ENCODE measurements at regions not wholly inside any gene's neighbourhood (a gene's known extent, or its start where the extent isn't known, plus 50 kb on each side); places are given as distances from the start of the nearest gene placed in this dataset.
"Not testable (repeated sequence)": the region's sequence is repeated elsewhere in the genome, so short reads cannot be mapped to it uniquely, and the experiment has no call there.

DNA sequence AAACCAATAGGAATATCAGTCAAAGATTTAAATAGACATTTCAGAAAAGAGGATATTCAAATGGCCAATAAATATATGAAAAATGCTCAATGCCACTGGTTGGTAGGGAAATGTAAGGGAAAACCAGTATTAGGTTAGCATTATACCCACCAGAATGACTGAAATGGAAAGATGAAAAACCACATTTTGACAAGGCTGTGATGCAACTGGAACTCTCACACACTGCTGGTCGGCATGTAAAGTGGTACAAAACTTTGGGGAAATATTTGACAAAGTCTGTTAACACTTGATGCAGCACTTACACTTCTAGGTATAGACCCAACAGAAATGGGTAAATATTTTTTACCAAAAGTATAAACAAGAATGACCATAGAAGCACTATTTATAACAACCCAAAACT is 163.2 kb upstream of the C14orf180 start:
- H3K4me3 ChIP-seq (ENCODE audit: low read depth in 1 of 2, low read length in 2 of 2), result no peak overlapping the region
- no peaks in the 10 kb centered on the region for H3K9me3 ChIP-seq (ENCODE audit: control insufficient read depth in 1 of 2, low read length in 2 of 2)
- no peaks in the 10 kb centered on the region for H3K36me3 ChIP-seq (ENCODE audit: control insufficient read depth in 1 of 2, insufficient read depth in 2 of 2, low read length in 2 of 2)
- no peaks in the 10 kb centered on the region for H3K27me3 ChIP-seq (ENCODE audit: control insufficient read depth in 1 of 2, insufficient read depth in 2 of 2, low read length in 2 of 2)
- no peak overlapping the region for H3K9ac ChIP-seq (ENCODE audit: low read depth in 1 of 2, low read length in 2 of 2)
- no peaks in the 10 kb centered on the region for H3K4me1 ChIP-seq (ENCODE audit: control insufficient read depth in 1 of 2, insufficient read depth in 2 of 2, low read length in 2 of 2)
- no peak overlapping the region for H3K27ac ChIP-seq (ENCODE audit: low read depth, low read length)

DNA sequence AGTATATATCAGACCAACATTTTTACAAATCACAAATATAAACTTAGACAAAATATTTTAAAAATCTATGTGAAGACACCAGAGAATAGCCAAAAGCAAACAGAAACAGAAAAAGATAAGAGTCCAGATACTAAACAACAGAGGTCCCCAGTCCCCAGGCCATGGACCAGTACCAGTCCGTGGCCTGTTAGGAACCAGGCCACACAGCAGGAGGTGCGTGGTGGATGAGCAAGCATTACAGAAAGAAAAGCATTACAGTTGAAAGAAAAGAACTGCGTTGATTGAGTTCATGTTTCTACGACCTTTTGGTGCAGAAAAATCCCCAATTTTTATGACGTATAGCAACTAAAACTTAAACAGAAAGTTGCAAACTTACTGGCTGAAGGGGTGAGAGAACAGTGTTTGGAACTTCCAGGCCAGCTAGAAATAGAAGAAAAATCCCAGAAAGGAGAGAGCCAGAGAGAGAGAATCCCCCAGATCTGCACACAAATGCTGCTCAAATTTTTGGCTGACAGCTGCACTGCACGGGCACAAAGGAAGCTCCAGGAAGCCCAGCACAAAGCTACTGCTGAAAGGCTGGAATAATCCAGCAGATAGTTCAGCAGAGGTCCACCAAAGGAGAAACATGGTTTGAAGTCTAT is 159.6 kb upstream of the C14orf180 start:
- no peaks in the 10 kb centered on the region for H3K4me1 ChIP-seq (ENCODE audit: control insufficient read depth in 1 of 2, insufficient read depth in 2 of 2, low read length in 2 of 2)
- no peak overlapping the region for H3K9ac ChIP-seq (ENCODE audit: low read depth in 1 of 2, low read length in 2 of 2)
- no peak overlapping the region for H3K27ac ChIP-seq (ENCODE audit: low read depth, low read length)
- no peaks in the 10 kb centered on the region for H3K9me3 ChIP-seq (ENCODE audit: control insufficient read depth in 1 of 2, low read length in 2 of 2)
- H3K36me3 ChIP-seq (ENCODE audit: control insufficient read depth in 1 of 2, insufficient read depth in 2 of 2, low read length in 2 of 2), result no peaks in the 10 kb centered on the region
- H3K4me3 ChIP-seq (ENCODE audit: low read depth in 1 of 2, low read length in 2 of 2), result no peak overlapping the region
- H3K27me3 ChIP-seq (ENCODE audit: control insufficient read depth in 1 of 2, insufficient read depth in 2 of 2, low read length in 2 of 2), result no peaks in the 10 kb centered on the region

DNA sequence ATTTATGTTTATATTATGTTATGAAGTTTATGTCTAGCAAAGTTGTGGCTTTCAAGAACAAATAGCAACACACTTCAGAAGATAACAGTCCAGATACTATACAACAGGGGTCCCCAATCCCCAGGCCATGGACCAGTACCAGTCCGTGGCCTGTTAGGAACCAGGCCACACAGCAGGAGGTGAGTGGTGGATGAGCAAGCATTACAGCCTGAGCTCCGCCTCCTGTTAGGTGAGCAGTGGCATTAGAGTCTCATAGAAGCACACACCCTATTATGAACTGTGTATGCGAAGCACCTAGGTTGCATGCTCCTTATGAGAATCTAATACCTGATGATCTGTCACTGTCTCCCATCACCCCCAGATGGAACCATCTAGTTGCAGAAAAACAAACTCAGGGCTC is 159.0 kb upstream of the C14orf180 start:
- H3K4me3 ChIP-seq (ENCODE audit: low read depth in 1 of 2, low read length in 2 of 2); H3K27me3 ChIP-seq (ENCODE audit: control insufficient read depth in 1 of 2, insufficient read depth in 2 of 2, low read length in 2 of 2); H3K9ac ChIP-seq (ENCODE audit: low read depth in 1 of 2, low read length in 2 of 2); H3K4me1 ChIP-seq (ENCODE audit: control insufficient read depth in 1 of 2, insufficient read depth in 2 of 2, low read length in 2 of 2); H3K27ac ChIP-seq (ENCODE audit: low read depth, low read length); H3K36me3 ChIP-seq (ENCODE audit: control insufficient read depth in 1 of 2, insufficient read depth in 2 of 2, low read length in 2 of 2); H3K9me3 ChIP-seq (ENCODE audit: control insufficient read depth in 1 of 2, low read length in 2 of 2): not testable (repeated sequence)

DNA sequence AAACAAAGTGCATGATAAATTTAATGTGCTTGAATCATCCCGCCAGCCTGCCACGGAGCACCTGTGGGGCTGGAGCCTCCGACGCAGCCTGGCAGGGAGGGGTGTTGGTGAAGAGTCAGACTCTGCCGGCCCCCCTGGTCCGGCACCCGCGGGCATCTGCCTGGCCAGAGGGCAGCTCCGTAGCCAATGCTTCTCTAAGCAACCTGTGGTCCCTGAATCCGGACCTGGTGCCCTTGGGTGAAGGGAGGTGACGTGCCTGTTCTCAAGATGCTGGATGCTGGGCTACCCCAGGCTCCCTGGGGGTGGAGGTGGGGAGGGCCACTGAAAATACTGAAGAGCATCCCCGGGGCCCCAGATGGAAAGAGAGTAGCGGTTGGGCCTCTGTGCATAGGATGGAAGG is 158.6 kb upstream of the C14orf180 start:
- H3K9ac ChIP-seq (ENCODE audit: low read depth in 1 of 2, low read length in 2 of 2), result no peak overlapping the region
- H3K9me3 ChIP-seq (ENCODE audit: control insufficient read depth in 1 of 2, low read length in 2 of 2), result no peaks in the 10 kb centered on the region
- H3K4me3 ChIP-seq (ENCODE audit: low read depth in 1 of 2, low read length in 2 of 2), result no peak overlapping the region
- H3K27ac ChIP-seq (ENCODE audit: low read depth, low read length), result no peak overlapping the region
- H3K4me1 ChIP-seq (ENCODE audit: control insufficient read depth in 1 of 2, insufficient read depth in 2 of 2, low read length in 2 of 2), result no peaks in the 10 kb centered on the region
- no peaks in the 10 kb centered on the region for H3K36me3 ChIP-seq (ENCODE audit: control insufficient read depth in 1 of 2, insufficient read depth in 2 of 2, low read length in 2 of 2)
- H3K27me3 ChIP-seq (ENCODE audit: control insufficient read depth in 1 of 2, insufficient read depth in 2 of 2, low read length in 2 of 2), result no peaks in the 10 kb centered on the region

DNA sequence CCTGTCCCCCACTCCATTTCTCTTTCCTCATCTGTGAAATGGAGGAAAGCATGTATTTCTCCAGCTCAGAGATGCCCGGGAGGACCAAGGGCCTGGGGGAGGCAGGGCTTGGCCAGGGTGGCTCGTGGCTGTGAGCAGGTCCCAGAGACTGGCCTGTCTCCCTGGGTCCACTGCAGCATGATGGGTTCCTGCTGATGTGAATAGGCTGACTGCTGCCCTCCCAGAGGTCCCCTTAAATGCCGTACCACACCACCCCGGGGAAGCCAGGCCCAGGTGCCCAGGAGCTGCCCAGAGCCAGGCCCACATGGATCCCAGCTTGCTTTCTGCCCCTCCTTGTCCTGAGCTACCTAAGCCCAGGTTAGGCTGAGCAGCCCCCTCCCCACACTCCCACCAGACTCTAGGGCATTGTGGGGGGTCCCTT is 158.2 kb upstream of the C14orf180 start:
- Histone ChIP-seq H3K27ac (ENCODE audit: low read depth, low read length) (no peak overlapping the region), H3K27me3 (ENCODE audit: control insufficient read depth in 1 of 2, insufficient read depth in 2 of 2, low read length in 2 of 2) (no peaks in the 10 kb centered on the region), H3K9me3 (ENCODE audit: control insufficient read depth in 1 of 2, low read length in 2 of 2) (no peaks in the 10 kb centered on the region), H3K4me3 (ENCODE audit: low read depth in 1 of 2, low read length in 2 of 2) (no peak overlapping the region), H3K4me1 (ENCODE audit: control insufficient read depth in 1 of 2, insufficient read depth in 2 of 2, low read length in 2 of 2) (no peaks in the 10 kb centered on the region), H3K9ac (ENCODE audit: low read depth in 1 of 2, low read length in 2 of 2) (no peak overlapping the region), H3K36me3 (ENCODE audit: control insufficient read depth in 1 of 2, insufficient read depth in 2 of 2, low read length in 2 of 2) (no peaks in the 10 kb centered on the region)

DNA sequence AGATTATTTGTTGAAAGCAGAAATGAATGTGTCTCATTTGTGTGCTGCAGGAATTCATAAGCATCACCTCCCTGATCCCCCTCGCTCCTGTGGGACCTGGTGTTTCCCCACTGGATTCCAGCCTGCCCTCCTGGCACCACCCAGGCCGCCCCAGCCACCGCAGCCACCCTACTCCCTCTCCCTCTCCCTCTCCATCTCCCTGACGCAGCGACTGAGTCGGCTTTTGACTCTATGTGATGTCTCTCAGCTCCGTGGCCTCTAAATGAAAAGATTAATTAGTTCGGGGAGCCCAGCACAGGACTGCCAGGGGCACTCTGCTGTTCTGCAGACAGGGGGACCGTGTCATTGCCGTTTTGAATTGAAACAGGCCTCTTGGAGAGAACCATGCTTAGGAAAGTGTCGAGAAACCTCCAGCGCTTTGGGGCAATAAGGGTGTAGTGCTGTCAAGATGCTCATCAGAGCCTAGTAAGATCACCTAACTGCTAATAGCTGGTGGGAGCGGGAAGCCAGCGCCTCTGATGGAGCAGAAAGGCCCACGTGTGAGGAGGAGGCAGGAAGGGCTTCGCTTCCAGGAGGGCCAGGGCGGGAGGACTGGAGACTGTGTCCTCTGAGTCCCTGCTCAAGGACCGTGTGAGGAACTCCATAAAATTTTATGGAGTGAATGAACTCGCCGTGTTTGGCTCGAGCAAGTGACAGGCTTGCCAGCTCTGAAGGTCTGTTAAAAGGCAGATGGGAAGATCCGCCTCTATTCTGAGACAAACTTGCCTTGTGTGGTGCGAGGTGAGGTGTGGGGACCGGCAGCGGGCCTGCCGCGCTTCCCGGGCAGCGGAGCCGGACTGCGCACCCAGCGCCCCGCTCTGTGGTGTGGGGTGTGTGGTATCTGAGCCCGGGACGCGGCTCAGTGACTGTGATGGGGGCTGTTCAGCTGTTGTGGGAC is 157.4 kb upstream of the C14orf180 start:
- no peak overlapping the region for H3K4me3 ChIP-seq (ENCODE audit: low read depth in 1 of 2, low read length in 2 of 2)
- H3K36me3 ChIP-seq (ENCODE audit: control insufficient read depth in 1 of 2, insufficient read depth in 2 of 2, low read length in 2 of 2), result no peaks in the 10 kb centered on the region
- no peaks in the 10 kb centered on the region for H3K4me1 ChIP-seq (ENCODE audit: control insufficient read depth in 1 of 2, insufficient read depth in 2 of 2, low read length in 2 of 2)

DNA sequence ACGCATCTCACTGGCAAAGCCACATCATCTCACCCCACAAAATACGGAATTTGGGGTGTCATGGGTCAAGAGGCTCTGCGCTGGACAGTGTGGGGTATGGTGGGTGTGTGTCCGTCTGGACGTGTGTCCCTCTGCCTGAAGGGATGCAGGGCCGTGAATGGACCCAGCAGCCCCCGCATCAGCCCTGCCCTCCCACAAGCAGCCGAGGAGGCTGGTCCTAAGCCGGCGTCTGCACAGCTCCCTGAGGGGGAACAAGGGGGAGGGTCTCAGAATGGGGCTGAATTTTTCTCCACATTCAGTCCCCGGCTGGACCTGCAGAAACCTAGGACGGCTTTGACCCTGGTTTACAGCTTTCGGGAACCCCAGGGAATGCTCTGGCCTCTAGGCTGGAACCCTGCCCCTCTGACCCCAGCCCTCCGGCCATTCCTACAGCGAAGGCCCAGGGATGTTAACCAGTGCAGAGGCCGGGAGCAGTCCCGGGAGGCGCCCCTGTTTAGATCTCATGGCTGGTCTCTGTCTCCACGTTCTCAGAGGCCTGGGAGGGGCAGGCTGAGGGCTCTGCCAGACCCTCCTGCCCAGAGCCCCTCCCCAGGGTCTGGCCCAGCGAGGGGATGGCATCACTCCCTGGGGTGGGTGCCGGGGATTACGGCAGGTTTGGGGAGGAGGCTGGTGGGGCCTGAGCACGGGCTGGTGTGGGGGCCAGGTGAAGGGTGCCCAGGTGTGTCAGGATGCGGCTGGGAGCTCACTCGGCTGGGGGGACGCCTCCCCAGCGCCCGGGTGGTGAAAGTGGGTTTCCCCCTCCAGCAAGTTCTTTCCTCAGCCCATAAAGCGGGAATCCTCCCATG is 156.5 kb upstream of the C14orf180 start:
- H3K27me3 ChIP-seq (ENCODE audit: control insufficient read depth in 1 of 2, insufficient read depth in 2 of 2, low read length in 2 of 2), result no peaks in the 10 kb centered on the region
- H3K4me3 ChIP-seq (ENCODE audit: low read depth in 1 of 2, low read length in 2 of 2), result no peak overlapping the region
- H3K9ac ChIP-seq (ENCODE audit: low read depth in 1 of 2, low read length in 2 of 2), result no peak overlapping the region
- H3K36me3 ChIP-seq (ENCODE audit: control insufficient read depth in 1 of 2, insufficient read depth in 2 of 2, low read length in 2 of 2), result no peaks in the 10 kb centered on the region
- no peak overlapping the region for H3K27ac ChIP-seq (ENCODE audit: low read depth, low read length)
- no peaks in the 10 kb centered on the region for H3K9me3 ChIP-seq (ENCODE audit: control insufficient read depth in 1 of 2, low read length in 2 of 2)
- no peaks in the 10 kb centered on the region for H3K4me1 ChIP-seq (ENCODE audit: control insufficient read depth in 1 of 2, insufficient read depth in 2 of 2, low read length in 2 of 2)

More for the DNA sequence above, 157.4 kb upstream of the C14orf180 start:
- no peaks in the 10 kb centered on the region for H3K9me3 ChIP-seq (ENCODE audit: control insufficient read depth in 1 of 2, low read length in 2 of 2)
- no peaks in the 10 kb centered on the region for H3K27me3 ChIP-seq (ENCODE audit: control insufficient read depth in 1 of 2, insufficient read depth in 2 of 2, low read length in 2 of 2)
- H3K27ac ChIP-seq (ENCODE audit: low read depth, low read length), result no peak overlapping the region
- H3K9ac ChIP-seq (ENCODE audit: low read depth in 1 of 2, low read length in 2 of 2), result no peak overlapping the region

DNA sequence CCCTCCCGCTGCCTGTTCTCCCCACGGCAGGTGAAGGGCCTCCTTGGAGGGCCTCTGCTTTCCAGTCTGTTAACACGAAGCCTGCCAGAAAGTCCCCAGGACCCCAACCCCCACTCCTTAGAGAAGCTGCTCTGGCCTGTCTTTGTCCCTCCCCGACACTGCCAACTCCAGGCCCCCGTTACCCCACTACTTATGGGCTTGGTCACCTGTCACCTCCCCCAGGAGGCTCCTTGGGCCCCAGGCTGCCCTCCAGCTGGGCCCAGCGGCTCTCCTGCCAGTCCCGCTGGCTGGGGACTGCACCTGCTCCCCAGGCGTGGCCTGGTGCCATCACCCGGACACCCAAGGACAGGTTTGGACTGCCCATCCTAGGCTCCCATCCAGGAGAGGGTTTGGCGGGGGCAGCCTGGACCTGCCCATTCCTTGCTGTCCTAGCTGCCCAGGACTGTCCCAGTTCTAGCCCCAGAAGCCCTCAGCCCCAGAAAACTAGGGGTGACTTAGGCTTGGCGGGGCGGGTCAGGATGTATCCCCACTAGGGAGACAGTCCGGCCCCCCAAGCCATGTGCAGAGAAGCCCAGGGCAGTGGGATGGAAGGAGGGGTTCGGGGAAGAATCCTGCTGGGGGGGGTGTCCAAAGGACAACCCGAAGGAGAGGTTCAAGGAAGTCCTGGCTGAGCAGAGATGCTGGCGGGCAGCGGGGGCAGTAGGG is 155.7 kb upstream of the C14orf180 start:
- Histone ChIP-seq H3K27me3 (ENCODE audit: control insufficient read depth in 1 of 2, insufficient read depth in 2 of 2, low read length in 2 of 2) (no peaks in the 10 kb centered on the region), H3K27ac (ENCODE audit: low read depth, low read length) (no peak overlapping the region), H3K9me3 (ENCODE audit: control insufficient read depth in 1 of 2, low read length in 2 of 2) (no peaks in the 10 kb centered on the region), H3K4me3 (ENCODE audit: low read depth in 1 of 2, low read length in 2 of 2) (no peak overlapping the region), H3K9ac (ENCODE audit: low read depth in 1 of 2, low read length in 2 of 2) (no peak overlapping the region), H3K36me3 (ENCODE audit: control insufficient read depth in 1 of 2, insufficient read depth in 2 of 2, low read length in 2 of 2) (no peaks in the 10 kb centered on the region), H3K4me1 (ENCODE audit: control insufficient read depth in 1 of 2, insufficient read depth in 2 of 2, low read length in 2 of 2) (no peaks in the 10 kb centered on the region)

DNA sequence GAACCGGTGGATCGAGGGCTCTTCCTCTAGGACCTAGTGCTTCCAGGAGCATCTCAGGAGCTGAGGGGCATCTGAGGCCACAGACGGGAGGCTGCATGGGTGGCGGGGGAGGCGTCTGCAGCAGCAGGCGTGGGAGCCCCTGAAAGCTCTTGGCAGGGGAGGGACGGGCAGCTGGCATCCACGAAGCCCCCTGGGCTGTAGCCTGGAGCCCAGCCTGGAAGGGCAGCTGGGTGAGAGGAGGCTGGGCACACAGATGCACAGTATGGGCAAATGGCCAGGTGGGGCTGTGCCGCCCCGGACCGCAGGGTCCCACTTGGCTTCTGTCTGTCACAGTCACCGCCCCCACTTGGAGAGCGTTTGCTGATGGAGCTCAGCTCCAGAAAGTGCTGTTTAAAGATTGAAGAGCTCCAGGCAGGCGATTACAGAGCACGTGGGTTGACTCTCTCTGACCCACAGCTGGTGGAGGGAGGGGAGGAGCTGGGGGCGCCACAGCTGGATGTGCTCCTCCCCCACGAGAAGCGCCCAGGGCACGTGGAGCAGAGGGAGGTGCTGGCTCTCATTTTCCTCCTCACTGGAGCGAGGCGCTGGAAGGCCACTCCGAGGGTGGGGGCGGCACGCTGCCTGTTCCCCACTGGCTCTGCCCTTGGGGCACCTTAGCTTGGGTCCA is 155.0 kb upstream of the C14orf180 start:
- Histone ChIP-seq H3K27me3 (ENCODE audit: control insufficient read depth in 1 of 2, insufficient read depth in 2 of 2, low read length in 2 of 2) (no peaks in the 10 kb centered on the region), H3K9ac (ENCODE audit: low read depth in 1 of 2, low read length in 2 of 2) (no peak overlapping the region), H3K9me3 (ENCODE audit: control insufficient read depth in 1 of 2, low read length in 2 of 2) (no peaks in the 10 kb centered on the region), H3K36me3 (ENCODE audit: control insufficient read depth in 1 of 2, insufficient read depth in 2 of 2, low read length in 2 of 2) (no peaks in the 10 kb centered on the region), H3K4me1 (ENCODE audit: control insufficient read depth in 1 of 2, insufficient read depth in 2 of 2, low read length in 2 of 2) (no peaks in the 10 kb centered on the region), H3K27ac (ENCODE audit: low read depth, low read length) (no peak overlapping the region), H3K4me3 (ENCODE audit: low read depth in 1 of 2, low read length in 2 of 2) (no peak overlapping the region)

All from duodenal mucosa (tissue), 2 donors.